ENCODE measurements at regions not wholly inside any gene's neighbourhood (a gene's known extent, or its start where the extent isn't known, plus 50 kb on each side); places are given as distances from the start of the nearest gene placed in this dataset.

DNA sequence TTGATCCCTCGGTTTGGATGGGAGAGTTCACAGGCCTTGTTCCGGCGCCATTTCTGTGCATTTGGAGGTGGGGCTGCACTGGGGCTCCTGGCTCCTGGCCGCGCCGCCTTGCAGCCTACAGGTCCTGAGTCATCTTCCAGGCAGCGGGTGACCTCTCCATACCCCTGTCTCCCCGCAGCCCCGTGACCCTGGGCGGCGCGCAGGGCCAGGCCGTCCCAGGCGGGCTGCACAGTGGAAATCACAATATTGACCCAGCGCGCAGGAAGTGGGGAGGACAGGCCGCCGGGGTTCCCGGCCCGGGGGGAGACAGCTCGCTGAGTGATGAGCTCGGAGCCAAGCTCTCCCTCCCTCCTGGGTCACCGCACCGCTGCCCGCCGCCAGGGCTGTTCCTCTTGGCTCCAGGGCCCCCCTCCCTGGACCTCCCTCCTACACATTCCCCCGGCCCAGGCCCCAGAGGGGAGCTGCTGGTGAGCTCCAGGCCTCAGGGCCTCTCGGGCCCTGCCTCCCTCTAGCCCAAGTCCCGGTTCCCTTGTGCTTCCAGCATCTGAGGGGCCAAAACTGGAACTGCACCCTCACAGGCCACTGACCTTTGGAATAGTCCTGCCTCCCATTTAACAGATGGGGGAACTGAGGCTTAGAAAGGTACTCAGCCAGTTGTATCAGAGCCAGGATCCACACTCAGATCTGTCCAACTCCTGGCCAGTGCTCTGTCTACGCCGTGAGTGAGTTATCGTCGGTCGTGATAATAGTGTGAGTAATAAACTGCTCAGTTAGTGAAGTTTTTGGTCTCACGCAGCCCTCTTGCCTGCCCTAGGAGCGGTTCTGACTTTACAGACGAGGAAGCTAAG lies 142.9 kb upstream of the WNT4 start:
- no peak for DNase-seq (ENCODE audit: low read depth in 2 of 2)

DNA sequence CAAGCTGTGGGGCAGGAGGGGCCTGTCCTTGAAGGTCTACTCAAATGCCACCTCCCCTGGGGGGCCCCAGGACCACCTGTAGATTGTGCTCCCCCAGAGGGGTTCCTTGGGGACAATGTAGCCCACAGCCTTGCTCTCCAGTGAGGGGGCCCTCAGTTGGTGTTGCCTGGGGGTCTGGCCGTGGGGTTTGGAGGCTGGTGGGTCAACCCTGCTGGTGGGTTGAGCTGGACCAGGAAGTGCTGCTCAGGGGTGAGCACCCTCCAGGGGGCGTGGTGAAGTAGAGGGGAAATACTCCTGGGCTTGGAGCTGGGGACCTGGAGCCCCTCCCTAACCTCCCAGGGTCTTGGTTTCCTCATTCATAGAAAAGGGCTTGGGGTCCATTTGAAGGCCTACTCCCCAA lies 143.6 kb upstream of the WNT4 start:
- DNase-seq (ENCODE audit: low read depth in 2 of 2) = no peak

DNA sequence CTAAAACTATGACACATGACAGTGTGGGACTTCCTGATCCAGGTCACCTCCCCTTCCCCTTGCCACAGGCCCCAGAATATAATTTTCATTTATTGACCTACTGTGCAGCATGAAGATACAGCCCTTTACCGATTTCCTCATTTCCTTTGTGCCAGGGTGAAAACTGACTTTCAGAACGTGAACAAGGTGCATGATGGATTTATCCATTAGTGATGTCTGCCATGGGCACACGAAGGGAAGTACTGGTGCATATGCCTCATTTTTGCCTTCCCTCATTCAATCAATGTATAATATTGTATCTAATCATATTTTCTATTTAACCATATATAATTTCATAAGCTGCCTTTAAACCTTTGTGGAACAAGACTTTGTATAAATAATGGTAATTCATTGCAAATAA lies 144.4 kb upstream of the WNT4 start:
- DNase-seq (ENCODE audit: low read depth in 2 of 2) = no peak

DNA sequence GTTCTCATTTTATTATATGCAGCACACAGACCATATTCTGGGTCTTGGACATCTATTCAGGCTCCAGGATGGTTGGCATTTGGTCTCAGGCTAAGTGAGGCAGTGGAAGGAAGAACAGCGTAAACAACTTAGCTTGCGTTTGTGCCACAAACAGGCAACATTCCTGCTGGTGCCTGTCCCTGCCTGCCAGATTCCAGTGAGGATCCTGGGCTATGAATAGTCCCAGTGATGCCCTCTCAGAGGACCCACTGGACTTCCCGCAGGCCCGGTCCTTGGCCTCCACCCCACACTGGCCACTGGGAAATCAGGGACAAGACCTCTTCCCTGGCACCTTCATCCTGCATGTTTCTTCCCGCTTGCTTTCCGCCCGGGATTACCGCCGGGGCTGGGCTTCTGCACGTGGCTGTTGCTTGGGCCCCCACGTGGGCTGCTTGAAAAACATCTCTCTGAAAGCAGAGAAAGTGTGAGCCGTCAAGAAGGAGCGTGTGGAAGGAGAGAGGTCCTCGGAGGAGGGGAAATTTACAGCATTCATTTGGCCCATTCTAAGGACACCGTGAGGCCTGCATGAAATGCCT lies 145.1 kb upstream of the WNT4 start:
- DNase-seq (ENCODE audit: low read depth in 2 of 2) = no peak

DNA sequence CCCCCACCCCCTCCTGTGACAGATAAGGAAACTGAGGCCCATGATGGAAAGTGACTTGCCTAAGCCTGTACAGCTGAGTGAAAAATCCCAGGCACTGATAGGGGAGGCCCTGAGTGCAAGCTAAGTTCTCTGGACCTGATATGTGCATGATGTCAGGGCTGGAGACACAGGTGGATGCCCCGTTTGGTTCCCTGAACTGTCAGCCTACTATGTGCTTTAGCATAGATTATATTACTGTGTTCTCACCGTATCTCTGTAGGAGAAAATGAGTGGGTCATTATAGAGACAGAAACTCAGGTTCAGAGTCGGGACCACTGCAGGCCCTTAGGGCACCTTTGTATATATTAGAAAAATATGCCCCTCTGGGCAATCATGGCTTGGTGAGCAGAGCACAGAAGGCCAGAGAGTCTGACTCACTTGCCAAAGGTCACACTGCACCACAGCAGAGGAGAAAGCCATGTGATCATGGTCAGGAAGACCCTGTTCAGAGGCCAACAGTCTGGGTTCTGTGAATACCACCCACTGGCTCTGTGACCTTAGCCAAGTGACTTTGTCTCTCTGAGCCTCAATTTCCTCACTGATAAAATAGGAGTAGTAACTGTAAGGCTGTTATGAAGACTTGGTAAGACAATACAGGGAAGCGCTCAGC lies 145.8 kb upstream of the WNT4 start:
- DNase-seq (ENCODE audit: low read depth in 2 of 2) = peak in 1 of 2 donors; percentile 25

DNA sequence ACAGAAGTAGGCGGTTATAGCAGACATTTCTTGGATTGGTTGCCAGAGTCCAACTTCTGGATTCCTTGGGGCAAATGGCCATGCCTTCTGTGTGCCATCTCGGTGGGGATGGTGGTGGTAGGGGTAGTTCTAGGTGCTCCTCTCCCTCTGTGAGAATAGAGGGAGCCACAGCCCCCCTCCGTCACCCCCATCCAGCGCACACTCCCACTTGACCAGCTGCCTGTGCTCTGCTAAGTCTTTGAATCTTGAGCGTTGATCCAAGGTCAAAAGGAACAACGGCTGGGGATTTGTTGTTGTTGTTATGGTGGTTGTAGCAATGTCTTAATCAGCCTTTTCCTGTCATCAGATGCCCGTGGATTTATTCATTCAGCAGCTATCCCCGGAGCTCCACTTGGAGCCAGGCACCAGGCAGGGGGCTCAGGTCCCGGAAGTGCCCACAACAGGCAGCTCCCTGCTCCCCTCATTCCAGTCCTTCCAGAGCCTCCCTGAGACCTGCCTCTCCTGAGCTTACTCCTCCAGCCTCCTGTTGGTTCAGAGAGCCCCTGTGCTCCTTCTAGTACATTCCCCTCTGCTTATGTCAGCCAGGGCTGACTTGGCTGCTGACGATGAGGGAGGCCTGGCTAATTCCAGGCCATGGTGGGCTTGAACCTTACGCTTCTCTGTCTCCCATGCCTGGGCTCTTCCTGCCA lies 146.6 kb upstream of the WNT4 start:
- DNase-seq (ENCODE audit: low read depth in 2 of 2) = no peak

DNA sequence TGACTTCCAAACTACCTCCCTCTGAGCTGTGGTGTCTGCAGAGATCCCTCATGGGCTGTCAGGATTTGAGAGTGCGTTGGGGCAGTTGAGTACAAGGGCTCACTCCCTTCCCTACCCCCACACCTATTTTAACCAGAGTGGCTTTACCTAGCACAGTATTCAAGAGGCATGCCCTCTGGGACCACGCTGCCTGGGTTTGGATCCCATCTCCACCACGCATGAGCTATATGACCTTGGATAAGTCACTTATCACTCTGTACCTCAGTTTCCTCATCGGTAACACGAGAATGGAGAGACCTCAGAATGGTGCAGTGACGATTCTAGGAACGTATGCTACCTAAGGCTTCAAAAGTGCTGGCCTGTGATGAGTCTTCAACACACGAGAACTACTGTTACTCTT lies 147.3 kb upstream of the WNT4 start:
- DNase-seq (ENCODE audit: low read depth in 2 of 2) = no peak

DNA sequence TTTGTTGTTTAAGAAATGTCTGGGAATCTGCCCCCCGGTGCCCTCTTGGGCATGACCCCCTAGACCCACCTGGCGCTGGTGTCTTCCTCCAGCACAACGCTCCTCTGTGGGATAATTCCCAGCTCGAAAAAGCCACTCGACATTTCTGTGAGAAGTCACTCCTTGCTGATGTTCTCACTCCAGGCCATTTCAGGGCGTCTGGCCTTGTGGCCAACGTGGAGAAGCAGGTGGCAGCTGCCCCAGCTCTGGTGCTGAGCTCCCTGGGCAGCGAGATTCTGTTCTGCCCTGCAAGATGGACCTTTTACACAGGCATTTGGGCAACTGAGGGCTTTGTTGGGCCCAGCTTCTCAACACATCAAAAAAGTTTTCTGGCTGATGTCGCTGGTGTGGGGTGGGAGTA lies 147.7 kb upstream of the WNT4 start:
- DNase-seq (ENCODE audit: low read depth in 2 of 2) = no peak

DNA sequence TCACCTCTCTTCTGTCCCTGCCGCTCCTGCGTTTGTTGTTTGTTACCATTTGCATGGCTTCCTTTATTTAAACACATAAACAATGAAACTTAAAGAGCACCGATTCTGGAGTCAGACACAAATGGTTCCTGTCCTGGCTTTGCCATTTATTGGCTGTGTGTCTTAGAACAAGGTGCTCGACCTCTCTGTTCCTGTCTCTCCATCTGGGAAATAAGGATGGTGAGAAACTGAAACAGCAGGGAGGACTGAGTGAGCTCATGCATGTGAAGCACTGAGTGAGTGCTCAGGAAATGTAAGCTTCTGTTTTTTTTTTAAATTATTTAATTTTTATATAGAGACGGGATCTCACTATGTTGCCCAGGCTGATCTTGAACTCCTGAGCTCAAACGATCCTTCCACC lies 148.2 kb upstream of the WNT4 start:
- no peak for DNase-seq (ENCODE audit: low read depth in 2 of 2)

DNA sequence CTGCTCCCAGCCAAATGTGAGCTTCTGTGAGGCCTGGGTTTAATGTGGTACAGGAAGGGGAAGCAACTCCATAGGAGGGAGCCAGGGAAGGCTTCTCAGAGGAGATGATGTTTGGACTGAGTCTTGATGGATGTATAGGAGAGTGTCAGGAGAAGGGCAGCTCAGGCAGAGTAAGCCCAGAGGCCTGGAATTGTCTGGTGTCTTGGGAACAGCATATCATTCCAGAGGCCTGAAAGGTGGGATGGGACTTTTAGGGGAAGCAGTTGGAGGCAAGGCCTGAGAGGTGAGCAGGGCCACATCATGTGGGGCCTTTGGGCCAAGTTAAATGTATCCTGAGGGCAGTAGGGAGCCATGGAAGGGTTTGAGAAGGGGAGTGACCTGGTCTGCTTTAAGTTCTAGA lies 148.6 kb upstream of the WNT4 start:
- DNase-seq (ENCODE audit: low read depth in 2 of 2) = no peak

DNA sequence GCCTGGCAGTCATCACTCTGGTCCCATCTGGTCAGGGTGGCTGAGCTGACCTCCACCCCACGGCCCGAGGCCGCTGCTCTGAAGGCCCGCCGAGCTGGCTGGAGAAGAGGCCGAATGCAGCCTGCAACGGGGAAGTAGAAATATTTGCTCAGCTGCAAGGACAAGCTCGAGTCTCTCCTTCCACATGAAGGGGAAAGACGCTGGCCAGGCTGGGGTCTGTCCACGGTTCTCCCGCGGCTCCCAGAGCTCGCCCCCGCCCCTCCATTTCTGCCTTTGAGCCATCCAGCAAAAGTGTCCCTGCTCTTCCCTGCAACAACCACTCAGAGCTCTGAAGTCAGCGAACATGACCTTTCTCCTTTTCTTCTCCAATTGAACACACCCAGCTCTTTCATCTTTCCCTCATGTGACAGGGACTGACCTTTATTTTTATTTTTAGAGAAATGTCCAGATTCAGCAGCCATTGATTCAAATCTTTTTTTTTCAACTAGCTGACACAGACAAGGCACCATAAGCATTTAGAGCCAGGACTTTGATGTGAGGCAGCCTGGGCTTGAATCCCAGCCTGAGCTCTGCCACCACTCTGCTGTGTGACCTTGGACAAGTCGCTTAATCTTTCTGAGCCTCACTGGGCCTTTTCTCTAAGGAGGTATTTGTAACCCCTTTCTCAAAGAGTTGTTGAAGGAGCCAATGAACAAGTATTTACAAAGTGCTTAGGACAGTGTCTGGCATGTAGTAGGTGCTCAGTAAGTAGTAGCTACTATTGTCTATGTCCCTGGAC lies 149.3 kb upstream of the WNT4 start:
- DNase-seq (ENCODE audit: low read depth in 2 of 2) = no peak

DNA sequence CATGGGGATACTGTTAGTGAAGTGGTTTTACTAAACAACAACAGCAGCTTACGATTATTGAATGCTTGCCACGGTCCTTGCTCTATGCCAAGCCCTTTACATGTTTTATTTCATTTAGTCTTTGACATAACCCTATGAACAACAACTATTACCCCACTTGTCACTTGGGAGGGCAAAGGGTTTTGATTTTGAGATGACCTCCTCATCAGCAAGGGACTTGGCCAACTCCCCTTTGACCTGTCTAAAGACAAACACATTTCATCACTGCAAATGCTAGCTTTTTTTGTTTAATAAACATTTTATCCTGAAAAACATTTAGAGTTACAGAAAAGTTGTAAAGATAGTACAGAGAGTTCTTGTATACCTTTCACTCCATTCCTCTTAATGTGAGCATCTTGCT lies 152.5 kb upstream of the WNT4 start:
- DNase-seq (ENCODE audit: low read depth in 2 of 2) = no peak

DNA sequence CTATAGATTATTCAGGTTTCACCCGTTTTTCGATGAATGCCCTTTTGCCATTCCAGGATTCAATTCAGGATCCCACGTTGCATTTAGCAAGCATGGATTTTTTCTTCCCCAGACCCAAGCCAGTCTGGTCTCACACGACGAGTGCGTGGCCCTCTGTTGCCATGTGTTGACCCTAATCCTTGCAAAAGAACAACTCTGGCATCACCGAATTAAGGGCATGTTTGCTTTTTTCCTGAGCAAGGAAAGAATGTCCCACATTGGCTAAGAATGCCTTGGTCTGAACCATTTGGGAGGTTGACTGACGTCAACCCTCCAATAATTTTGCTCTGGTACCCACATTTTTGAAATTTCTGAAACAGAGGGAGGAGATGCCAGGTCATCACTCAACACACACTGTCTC lies 153.0 kb upstream of the WNT4 start:
- DNase-seq (ENCODE audit: low read depth in 2 of 2) = no peak

DNA sequence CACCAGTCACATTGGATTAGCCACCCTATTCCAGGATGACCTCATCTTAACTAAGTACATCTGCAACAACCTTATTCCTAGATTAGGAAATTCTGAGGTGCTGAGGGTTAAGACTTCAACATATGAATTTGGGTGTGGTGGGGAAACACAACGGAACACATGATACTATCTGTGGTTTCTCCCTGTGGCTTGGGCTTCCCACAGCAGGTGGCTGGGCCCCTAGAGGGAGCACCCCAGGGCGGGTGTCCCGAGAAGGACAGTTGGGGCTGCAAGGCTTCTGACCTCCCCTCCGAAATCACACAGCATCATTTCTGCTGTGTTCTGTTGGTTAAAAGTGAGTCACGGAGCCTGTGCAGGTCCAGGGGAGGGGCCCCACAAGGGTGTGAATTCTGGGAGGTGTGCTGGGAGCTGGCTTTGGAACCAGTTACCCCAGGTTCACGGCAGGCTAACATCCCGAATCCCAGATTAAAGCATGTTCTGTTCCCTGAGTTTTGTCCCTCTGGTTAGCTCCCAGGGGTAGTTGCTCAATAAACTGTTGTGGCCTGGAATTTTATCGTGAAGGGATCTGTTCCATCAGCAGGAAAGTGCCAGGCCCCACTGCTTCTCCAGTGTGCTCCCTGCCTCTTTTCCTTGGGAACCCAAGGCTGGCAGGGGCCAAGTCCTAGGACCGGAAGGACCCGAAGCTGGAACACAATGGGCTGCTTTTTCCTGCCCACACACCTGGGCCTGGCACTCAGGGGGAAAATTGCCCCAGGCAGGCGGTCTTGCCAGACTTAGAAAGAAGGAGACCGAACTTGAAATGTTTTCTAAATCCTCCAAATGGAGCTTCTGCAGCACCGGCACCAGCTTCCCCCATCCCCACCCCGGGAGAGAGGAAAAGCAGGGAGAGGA lies 154.0 kb upstream of the WNT4 start:
- DNase-seq (ENCODE audit: low read depth in 2 of 2) = no peak

DNA sequence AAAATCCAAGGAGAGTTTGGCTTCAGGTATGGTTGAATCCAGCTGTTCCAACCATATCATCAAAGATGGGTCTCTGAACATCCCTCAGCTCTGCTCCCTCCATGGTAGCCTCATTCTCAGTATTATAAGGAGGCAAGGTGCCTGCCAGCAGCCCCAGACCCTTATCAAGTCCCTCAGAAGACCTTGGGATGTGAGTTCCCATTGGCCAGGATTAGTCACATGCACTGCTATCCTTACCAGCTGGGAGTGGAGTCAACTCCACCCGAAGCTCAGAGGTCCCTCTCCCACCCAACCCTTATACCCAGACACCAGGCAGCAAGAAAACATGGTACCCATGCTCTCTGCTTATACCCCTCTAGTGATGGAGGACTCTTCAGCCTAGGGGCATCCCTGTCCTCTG lies 153.7 kb upstream of the ZBTB40 start:
- no peak for DNase-seq (ENCODE audit: low read depth in 2 of 2)

DNA sequence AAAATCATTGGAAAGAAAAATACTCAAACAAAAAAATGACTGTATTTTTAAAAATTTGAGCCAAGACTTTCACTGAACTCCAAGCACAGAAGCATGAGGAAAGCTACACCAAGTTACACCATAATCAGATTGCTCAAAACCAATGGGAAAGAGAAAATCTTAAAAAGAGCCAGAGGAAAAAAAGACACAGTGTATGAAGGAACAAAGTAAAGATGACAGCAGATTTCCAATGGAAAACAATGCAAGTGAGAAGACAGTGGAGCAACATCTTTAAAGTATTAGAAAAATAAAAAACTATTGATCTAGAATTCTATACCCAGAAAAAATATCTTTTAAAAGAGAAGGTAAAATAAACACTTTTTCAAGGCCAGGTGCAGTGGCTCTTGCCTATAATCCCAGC lies 147.8 kb upstream of the ZBTB40 start:
- no peak for DNase-seq (ENCODE audit: low read depth in 2 of 2)

DNA sequence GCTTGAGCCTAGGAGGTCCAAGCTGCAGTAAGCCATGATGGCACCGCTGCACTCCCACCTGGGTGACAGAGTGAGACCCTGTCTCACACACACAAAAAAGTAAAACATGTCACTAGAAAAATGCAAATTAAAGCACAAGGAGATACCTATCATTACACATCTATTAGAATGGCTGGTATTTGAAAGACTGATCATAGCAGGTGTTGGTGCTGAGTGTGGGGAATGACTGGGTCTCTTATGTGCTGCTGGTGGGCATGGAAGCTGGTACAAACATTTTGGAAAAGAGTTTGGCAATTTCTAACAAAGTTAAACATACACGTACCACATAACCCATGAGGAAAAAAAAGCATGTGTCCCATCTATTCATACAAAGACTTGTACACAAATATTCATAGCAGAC lies 142.1 kb upstream of the ZBTB40 start:
- DNase-seq (ENCODE audit: low read depth in 2 of 2) = no peak

DNA sequence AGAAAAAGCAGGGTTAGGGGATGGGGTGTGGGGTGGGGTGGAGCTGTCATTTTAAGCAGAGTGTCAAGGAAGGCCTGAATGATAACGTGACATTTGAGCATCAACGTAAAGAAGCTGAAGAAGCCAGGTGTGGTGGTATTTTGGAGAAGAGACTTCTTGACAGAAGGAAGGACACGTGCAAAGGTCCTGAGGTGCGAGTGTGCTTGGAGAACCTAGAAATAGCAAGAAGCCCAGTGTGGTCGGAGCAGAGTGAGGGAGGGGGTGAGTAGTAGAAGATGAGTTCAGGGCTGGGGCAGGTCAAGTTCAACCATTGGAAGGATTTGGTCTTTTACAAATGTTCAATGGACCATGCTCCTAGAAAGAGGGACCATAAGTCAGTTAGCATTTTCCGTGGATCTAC lies 140.2 kb upstream of the ZBTB40 start:
- no peak for DNase-seq (ENCODE audit: low read depth in 2 of 2)

DNA sequence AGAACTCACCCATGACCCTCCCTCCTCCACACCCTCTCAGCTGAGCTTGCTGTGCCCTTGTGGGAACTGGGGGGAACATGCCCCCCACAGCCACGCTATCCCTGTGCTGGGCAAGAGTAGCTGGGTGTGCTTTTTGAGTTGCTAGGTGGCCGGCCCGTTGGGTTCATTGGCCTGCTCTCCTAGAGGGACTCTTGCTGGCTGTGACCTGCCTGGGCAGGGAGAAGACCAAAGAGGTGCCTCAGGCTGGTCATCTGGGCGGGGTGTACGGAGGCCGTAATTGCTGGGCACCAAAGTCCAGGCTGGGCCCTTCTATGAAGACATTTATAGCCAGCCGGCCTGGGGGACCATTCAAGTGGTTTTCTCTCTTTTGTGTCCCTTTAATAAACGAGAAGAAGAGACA lies 138.3 kb upstream of the ZBTB40 start:
- DNase-seq (ENCODE audit: low read depth in 2 of 2) = no peak

DNA sequence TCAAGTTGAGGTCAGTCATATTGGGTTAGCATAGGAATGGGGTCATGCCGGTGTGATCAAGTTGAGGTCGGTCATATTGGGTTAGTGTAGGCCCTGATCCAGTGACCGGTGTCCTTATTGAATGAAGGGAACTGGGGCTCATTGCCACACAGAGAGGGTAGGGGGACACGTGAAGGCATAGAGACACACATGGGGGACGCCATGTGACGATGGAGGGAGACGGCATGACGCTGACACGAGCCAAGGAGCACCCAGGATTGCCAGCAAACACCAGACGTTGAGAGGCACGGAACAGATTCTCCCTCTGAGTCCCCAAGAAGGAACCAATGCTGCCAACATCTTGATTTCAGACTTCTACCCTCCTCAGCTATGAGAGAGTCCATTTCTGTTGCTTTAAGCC lies 136.9 kb upstream of the ZBTB40 start:
- DNase-seq (ENCODE audit: low read depth in 2 of 2) = no peak
